Panc1 (cell line): ENCODE measurements at regions not wholly inside any gene's neighbourhood (a gene's known extent, or its start where the extent isn't known, plus 50 kb on each side); places are given as distances from the start of the nearest gene placed in this dataset.

Source experiments
- ATAC-seq: fragments of 200-7000 bp; cut with Tn5 transposase; 2 replicates; pipeline ENCODE4 v1.9.1; 2020; ENCODE audit warnings: mild to moderate bottlenecking, moderate library complexity
- BruUV-seq: library from RNA; stranded (reverse); fragments of 400-500 nt; replicated peaks from 2 replicates; lab custom pipeline; 2021; lab: Mats Ljungman, UMichigan
- CTCF ChIA-PET: fragments of 300-600 bp; sonication (Branson Sonifier 250); formaldehyde crosslinking; loops from one replicate; lab custom pipeline; 2022; ENCODE audit warnings: antibody characterized with exemption; lab: Charles Lee
- POLR2A ChIA-PET: fragments of 300-600 bp; sonication (Branson Sonifier 250); formaldehyde crosslinking; loops from one replicate; lab custom pipeline; 2022; ENCODE audit warnings: antibody characterized with exemption; lab: Charles Lee
- DNase-seq: peaks from one replicate; pipeline ENCODE4 v3.0.0-alpha.2; 2010; ENCODE audit warnings: low read depth, low spot score
- H3K27ac ChIP-seq: 2 replicates; pipeline ENCODE4 v1.5.1; 2011; ENCODE audit warnings: mild to moderate bottlenecking, low read length, inconsistent platforms
- H3K27me3 ChIP-seq: fragments of 200-500 bp; sonication (Bioruptor generic); 2 replicates; pipeline ENCODE4 v1.6.0; 2014; ENCODE audit warnings: low read length, inconsistent platforms; ENCODE audit not compliant: control insufficient read depth, insufficient read depth
- H3K36me3 ChIP-seq: fragments of 200-500 bp; sonication (Bioruptor generic); 2 replicates; pipeline ENCODE4 v1.5.1; 2014; ENCODE audit warnings: inconsistent platforms, mild to moderate bottlenecking, low read length, moderate library complexity; ENCODE audit not compliant: control insufficient read depth, insufficient read depth
- H3K4me1 ChIP-seq: 2 replicates; pipeline ENCODE4 v1.5.1; 2011; ENCODE audit warnings: inconsistent platforms, mild to moderate bottlenecking, low read length, moderate library complexity; ENCODE audit not compliant: control insufficient read depth, insufficient read depth
- H3K4me3 ChIP-seq, 2 experiments: 2 replicates each; pipeline ENCODE4 v1.5.1; 2011 to 2012; ENCODE audit warnings: low read depth in 2 of 2, low read length in 2 of 2, mild to moderate bottlenecking in 2 of 2, inconsistent platforms in 1 of 2, moderate library complexity in 1 of 2
- H3K9me3 ChIP-seq: fragments of 200-500 bp; sonication (Bioruptor generic); 2 replicates; pipeline ENCODE4 v1.5.1; 2014; ENCODE audit warnings: low read depth, mild to moderate bottlenecking, inconsistent platforms, low read length, moderate library complexity; ENCODE audit not compliant: control insufficient read depth, insufficient read depth
- POLR2AphosphoS5 ChIP-seq: IDR thresholded peaks from 2 replicates; pipeline ENCODE4 v1.6.1; 2012; ENCODE audit warnings: mild to moderate bottlenecking, low read depth, low read length, moderate library complexity
- SIN3A ChIP-seq: IDR thresholded peaks from 2 replicates; pipeline ENCODE4 v1.6.1; 2012; ENCODE audit warnings: low read depth, mild to moderate bottlenecking, low read length, moderate library complexity, borderline replicate concordance; ENCODE audit not compliant: insufficient read depth
- TCF7L2 ChIP-seq: IDR thresholded peaks from 2 replicates; pipeline ENCODE4 v1.6.1; 2011; ENCODE audit warnings: mild to moderate bottlenecking, low read depth, low read length, inconsistent platforms
- in situ Hi-C: cut with HindIII; loops from 2 replicates; pipeline ENCODE4 v1.10.0; 2016; ENCODE audit warnings: low sequenced_read_pairs, low pct_unique_long_range_greater_than_20kb
- intact Hi-C: fragments of 100-400 bp; cut with micrococcal nuclease; formaldehyde crosslinking; loops from one replicate; pipeline ENCODE4 v1.10.0; 2022; ENCODE audit not compliant: unreplicated experiment
- TF ChIP-seq, protein P1 (sequence below): fragments of 450-650 bp; IDR thresholded peaks from 2 replicates; pipeline ENCODE4 v1.5.1; 2017; ENCODE audit warnings: mild to moderate bottlenecking
- TF ChIP-seq, protein P2 (sequence below), 2 experiments: IDR thresholded peaks; 2 replicates each; pipeline ENCODE4 v1.6.1; 2011 to 2012; ENCODE audit warnings: low read depth in 2 of 2, control low read depth in 1 of 2, low read length in 1 of 2, mild to moderate bottlenecking in 1 of 2, moderate library complexity in 1 of 2; ENCODE audit not compliant: insufficient read depth in 1 of 2

DNA sequence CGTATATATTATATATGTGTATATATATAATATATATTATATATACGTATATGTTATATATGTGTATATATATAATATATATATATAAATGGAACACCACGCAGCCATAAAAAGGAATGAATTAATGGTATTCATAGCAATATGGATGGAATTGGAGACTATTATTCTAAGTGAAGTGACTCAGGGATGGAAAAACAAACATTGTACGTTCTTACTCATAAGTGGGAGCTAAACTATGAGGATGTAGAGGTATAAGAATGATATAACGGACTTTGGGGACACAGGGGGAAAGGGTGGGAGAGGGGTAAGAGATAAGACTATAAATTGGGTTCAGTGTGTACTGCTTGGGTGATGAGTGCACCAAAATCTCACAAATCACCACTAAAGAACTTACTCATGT, 1388.9 kb downstream of the C4orf33 start:
- Histone ChIP-seq H3K4me1 (no peaks in the 10 kb centered on the region), H3K4me3 (no peak overlapping the region), H3K27ac (no peak overlapping the region), H3K9me3 (no peaks in the 10 kb centered on the region), H3K36me3 (no peaks in the 10 kb centered on the region), H3K27me3 (no peaks in the 10 kb centered on the region)
- no peak for TF ChIP-seq SIN3A
- TF ChIP-seq, protein P1, sequence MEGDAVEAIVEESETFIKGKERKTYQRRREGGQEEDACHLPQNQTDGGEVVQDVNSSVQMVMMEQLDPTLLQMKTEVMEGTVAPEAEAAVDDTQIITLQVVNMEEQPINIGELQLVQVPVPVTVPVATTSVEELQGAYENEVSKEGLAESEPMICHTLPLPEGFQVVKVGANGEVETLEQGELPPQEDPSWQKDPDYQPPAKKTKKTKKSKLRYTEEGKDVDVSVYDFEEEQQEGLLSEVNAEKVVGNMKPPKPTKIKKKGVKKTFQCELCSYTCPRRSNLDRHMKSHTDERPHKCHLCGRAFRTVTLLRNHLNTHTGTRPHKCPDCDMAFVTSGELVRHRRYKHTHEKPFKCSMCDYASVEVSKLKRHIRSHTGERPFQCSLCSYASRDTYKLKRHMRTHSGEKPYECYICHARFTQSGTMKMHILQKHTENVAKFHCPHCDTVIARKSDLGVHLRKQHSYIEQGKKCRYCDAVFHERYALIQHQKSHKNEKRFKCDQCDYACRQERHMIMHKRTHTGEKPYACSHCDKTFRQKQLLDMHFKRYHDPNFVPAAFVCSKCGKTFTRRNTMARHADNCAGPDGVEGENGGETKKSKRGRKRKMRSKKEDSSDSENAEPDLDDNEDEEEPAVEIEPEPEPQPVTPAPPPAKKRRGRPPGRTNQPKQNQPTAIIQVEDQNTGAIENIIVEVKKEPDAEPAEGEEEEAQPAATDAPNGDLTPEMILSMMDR, result no peak
- no peak for TF ChIP-seq TCF7L2
- no peak for TF ChIP-seq POLR2AphosphoS5
- TF ChIP-seq, protein P2, sequence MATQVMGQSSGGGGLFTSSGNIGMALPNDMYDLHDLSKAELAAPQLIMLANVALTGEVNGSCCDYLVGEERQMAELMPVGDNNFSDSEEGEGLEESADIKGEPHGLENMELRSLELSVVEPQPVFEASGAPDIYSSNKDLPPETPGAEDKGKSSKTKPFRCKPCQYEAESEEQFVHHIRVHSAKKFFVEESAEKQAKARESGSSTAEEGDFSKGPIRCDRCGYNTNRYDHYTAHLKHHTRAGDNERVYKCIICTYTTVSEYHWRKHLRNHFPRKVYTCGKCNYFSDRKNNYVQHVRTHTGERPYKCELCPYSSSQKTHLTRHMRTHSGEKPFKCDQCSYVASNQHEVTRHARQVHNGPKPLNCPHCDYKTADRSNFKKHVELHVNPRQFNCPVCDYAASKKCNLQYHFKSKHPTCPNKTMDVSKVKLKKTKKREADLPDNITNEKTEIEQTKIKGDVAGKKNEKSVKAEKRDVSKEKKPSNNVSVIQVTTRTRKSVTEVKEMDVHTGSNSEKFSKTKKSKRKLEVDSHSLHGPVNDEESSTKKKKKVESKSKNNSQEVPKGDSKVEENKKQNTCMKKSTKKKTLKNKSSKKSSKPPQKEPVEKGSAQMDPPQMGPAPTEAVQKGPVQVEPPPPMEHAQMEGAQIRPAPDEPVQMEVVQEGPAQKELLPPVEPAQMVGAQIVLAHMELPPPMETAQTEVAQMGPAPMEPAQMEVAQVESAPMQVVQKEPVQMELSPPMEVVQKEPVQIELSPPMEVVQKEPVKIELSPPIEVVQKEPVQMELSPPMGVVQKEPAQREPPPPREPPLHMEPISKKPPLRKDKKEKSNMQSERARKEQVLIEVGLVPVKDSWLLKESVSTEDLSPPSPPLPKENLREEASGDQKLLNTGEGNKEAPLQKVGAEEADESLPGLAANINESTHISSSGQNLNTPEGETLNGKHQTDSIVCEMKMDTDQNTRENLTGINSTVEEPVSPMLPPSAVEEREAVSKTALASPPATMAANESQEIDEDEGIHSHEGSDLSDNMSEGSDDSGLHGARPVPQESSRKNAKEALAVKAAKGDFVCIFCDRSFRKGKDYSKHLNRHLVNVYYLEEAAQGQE (IDR thresholded peaks at IDR 0.05; ENCODE audit: insufficient read depth in 1 of 2, low read depth in 2 of 2, low read length in 1 of 2), result no peak
- intact Hi-C loops, result no loop called here
- DNase-seq (no peak), ATAC-seq (no peak)
- in situ Hi-C loops, result no loop called here
- no TSS peak for BruUV-seq
- POLR2A ChIA-PET, result no interaction called here
- CTCF ChIA-PET, result no interaction called here

DNA sequence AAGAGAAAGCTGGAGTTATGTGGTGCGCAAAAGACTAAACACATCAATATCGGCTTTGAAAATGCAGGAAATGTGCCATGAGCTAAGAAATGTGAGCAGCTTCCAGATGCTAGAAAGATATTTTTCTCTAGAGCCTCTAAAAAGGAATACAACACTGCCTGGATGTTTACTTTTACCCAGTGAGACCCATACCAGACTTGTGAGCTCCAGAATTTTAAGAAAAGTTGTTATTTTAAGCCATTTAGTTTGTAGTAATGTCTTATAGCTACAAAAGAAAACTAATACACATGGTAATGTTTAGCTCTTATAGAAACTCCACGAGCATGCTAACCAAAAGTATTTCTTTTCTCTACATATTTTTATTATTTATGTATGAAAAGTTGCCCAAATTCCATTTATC, 1389.4 kb downstream of the C4orf33 start:
- DNase-seq, result no peak
- H3K27me3 ChIP-seq, result no peaks in the 10 kb centered on the region
- ChIA-PET POLR2A (no interaction called here), CTCF (no interaction called here)
- no peaks in the 10 kb centered on the region for H3K4me1 ChIP-seq
- TF ChIP-seq POLR2AphosphoS5, result no peak
- TF ChIP-seq, protein P2 (IDR thresholded peaks at IDR 0.05; ENCODE audit: insufficient read depth in 1 of 2, low read depth in 2 of 2, low read length in 1 of 2), result no peak
- TF ChIP-seq SIN3A, result no peak
- TF ChIP-seq TCF7L2, result no peak
- TF ChIP-seq, protein P1, result no peak
- H3K9me3 ChIP-seq, result no peaks in the 10 kb centered on the region
- no TSS peak for BruUV-seq
- no peak overlapping the region for H3K27ac ChIP-seq
- H3K4me3 ChIP-seq, result no peak overlapping the region
- no peaks in the 10 kb centered on the region for H3K36me3 ChIP-seq
- in situ Hi-C loops, result no loop called here
- intact Hi-C loops, result no loop called here
- ATAC-seq, result no peak
